ENCODE measurements at regions not wholly inside any gene's neighbourhood (a gene's known extent, or its start where the extent isn't known, plus 50 kb on each side); places are given as distances from the start of the nearest gene placed in this dataset.

- no peaks in the 10 kb centered on the region for H3K9me3 ChIP-seq (ENCODE audit: control insufficient read depth, low read depth, low read length)
- DNase-seq: no peak
- no peaks in the 10 kb centered on the region for H3K79me1 ChIP-seq (ENCODE audit: insufficient read depth, low read depth, low read length, poor library complexity, severe bottlenecking)
- no peak overlapping the region for H3K4me3 Mint-ChIP-seq
- peak overlapping the region in 2 of 3 experiments; percentile 5 to 14; a peak in 2 of 7 replicates for H3K27ac Mint-ChIP-seq
- H3K23ac ChIP-seq (ENCODE audit: insufficient read length, low read depth, low read length): no peak overlapping the region
- H3K14ac ChIP-seq (ENCODE audit: insufficient read depth, low read length): no peak overlapping the region
- no peak overlapping the region for H4K91ac ChIP-seq (ENCODE audit: insufficient read length, low read depth, low read length)
- H3K56ac ChIP-seq (ENCODE audit: insufficient read length, low read depth, low read length): no peak overlapping the region
- H3K9me3 Mint-ChIP-seq: no peaks in the 10 kb centered on the region
- H4K5ac ChIP-seq (ENCODE audit: insufficient read length, low read depth, low read length): no peak overlapping the region
- H3K18ac ChIP-seq (ENCODE audit: insufficient read length, low read depth, low read length): no peak overlapping the region
- no peak overlapping the region for H4K8ac ChIP-seq (replicated peaks; ENCODE audit: insufficient read length, low read depth, low read length)
- no peak overlapping the region for H2BK15ac ChIP-seq (ENCODE audit: low read depth, low read length)
- H3K4me1 Mint-ChIP-seq: peaks cover 0 to 4% of the 10 kb centered on the region in 2 experiments; a peak in 1 of 4 replicates
- H2BK5ac ChIP-seq (ENCODE audit: insufficient read length, low read length): no peak overlapping the region
- no peak overlapping the region for H3K4me2 ChIP-seq (ENCODE audit: insufficient read depth, insufficient read length, low read length)
- H3K36me3 Mint-ChIP-seq (ENCODE audit: insufficient read depth in 1 of 3, low read depth in 3 of 3): no peaks in the 10 kb centered on the region
- no peaks in the 10 kb centered on the region for H3K27me3 ChIP-seq (ENCODE audit: insufficient read depth, low read length)
- H2BK12ac ChIP-seq (ENCODE audit: insufficient read length, low read depth, low read length): no peak overlapping the region
- H4K20me1 ChIP-seq (ENCODE audit: control insufficient read depth, insufficient read depth, insufficient read length): no peaks in the 10 kb centered on the region
- no peak overlapping the region for H2BK120ac ChIP-seq (ENCODE audit: low read depth, low read length, poor library complexity, severe bottlenecking)
- no peak overlapping the region for H3K9ac ChIP-seq (ENCODE audit: extremely low read depth, insufficient read length, low read length)
- TF ChIP-seq CTCF (conservative IDR thresholded peaks at IDR 0.05): no peak
- H3K4ac ChIP-seq (ENCODE audit: low read depth, low read length): no peak overlapping the region
- H2BK20ac ChIP-seq (ENCODE audit: low read depth, low read length, poor library complexity, severe bottlenecking): no peak overlapping the region
- no CpG with 5 or more reads among the region's 4 CpGs for WGBS (ENCODE audit: extremely low coverage, insufficient read length, low lambda C conversion rate)
- no peaks in the 10 kb centered on the region for H3K27me3 Mint-ChIP-seq (ENCODE audit: low read depth)
- no peak overlapping the region for H3K27ac ChIP-seq (ENCODE audit: insufficient read length, low read depth, low read length)
- H2AK5ac ChIP-seq (ENCODE audit: insufficient read length, low read length): no peak overlapping the region
- H3K4me1 ChIP-seq (ENCODE audit: insufficient read depth, low read length): no peaks in the 10 kb centered on the region
- no peaks in the 10 kb centered on the region for H3K23me2 ChIP-seq (ENCODE audit: insufficient read length, low read depth, low read length, poor library complexity, severe bottlenecking)
- no peak overlapping the region for H2AFZ ChIP-seq (ENCODE audit: low read length)
- no peaks in the 10 kb centered on the region for H3K79me2 ChIP-seq (ENCODE audit: insufficient read depth, low read length)
- no peak overlapping the region for H3T11ph ChIP-seq (ENCODE audit: low read length)
Measured at GRCh38 chr5:105230516-105231157, 1668.0 kb upstream of the NUDT12 start.
